HCT116 (cell line): ENCODE measurements at regions not wholly inside any gene's neighbourhood (a gene's known extent, or its start where the extent isn't known, plus 50 kb on each side); places are given as distances from the start of the nearest gene placed in this dataset.

Source experiments
- TF ChIP-seq, protein P1 (sequence below): IDR thresholded peaks from 2 replicates; pipeline ENCODE4 v1.6.1; 2012
- TF ChIP-seq, protein P2 (sequence below): IDR thresholded peaks from 2 replicates; pipeline ENCODE4 v1.6.1; 2012

DNA sequence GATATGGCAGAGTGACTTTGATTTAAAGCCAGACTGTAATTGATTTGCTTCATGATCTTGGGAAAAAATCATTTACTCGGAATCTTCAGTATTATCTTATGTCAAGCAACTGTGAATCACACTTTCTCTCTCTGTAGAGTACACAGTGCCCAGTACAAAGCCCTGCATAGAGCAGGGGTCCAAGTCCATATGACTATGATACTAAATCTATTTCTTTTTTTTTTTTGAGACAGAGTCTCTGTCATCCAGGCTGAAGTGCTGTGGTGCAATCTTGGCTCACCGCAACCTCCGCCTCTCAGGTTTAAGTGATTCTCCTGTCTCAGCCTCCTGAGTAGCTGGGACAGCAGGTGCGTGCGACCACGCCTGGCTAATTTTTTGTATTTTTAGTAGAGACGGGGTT, 194.8 kb upstream of the SEMA6A start:
- TF ChIP-seq, protein P1, sequence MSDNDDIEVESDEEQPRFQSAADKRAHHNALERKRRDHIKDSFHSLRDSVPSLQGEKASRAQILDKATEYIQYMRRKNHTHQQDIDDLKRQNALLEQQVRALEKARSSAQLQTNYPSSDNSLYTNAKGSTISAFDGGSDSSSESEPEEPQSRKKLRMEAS: no peak
- TF ChIP-seq, protein P2, sequence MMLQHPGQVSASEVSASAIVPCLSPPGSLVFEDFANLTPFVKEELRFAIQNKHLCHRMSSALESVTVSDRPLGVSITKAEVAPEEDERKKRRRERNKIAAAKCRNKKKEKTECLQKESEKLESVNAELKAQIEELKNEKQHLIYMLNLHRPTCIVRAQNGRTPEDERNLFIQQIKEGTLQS: no peak
